ENCODE measurements at regions not wholly inside any gene's neighbourhood (a gene's known extent, or its start where the extent isn't known, plus 50 kb on each side); places are given as distances from the start of the nearest gene placed in this dataset.
"Not testable (repeated sequence)": the region's sequence is repeated elsewhere in the genome, so short reads cannot be mapped to it uniquely, and the experiment has no call there.

DNA sequence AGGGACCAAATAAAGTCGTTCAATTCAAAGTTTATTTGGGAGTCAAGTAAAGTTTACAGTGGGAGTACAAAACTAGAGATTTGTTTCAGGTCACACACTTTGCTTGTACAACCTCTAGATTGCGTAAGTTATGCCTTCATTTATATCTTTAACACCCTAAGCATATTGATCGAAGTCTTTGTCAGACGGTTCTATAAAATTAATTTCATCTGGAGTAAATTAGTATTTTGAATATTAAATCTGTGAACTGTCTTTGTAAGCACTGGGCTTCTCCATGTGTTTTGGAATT lies 119.7 kb downstream of the ACAA2 start:
- DNase-seq, result no peak

DNA sequence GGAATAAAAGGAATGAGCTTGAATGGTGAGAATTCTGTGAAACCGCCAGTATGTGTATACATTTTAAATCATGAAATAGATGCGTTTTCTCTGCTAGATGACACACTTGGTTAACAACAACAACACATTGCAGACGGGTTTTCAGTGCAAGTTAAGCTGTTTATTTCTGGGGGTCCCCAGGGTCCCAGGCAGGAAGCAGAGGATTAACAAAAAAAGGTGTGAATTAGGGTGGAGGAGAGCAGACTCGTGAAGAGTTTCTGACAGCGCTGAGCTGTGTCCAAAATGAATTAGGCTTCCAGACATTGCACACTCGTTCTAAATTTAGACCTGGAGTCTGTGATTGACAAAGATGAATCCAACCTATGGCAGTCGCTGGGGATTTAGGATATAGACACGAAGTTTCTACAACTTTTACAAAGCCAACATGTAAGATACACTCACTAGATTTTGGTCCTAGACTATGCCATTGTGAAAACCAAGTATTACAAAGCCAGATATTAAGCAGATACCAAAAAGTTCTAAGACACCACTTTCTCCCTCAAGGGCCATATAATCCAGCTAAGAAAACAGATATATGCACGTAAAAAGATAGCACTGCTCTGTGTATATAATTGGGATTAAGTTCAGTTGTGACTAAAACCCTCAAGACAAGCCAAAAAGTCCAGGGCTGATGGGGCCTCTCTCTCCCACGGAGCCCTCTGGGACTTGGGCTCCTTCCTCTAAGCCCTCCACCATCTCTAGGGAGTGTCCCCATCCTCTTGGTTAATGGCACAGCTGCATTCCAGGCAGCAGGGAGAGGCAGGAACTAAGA lies 120.2 kb downstream of the ACAA2 start:
- DNase-seq, result no peak

DNA sequence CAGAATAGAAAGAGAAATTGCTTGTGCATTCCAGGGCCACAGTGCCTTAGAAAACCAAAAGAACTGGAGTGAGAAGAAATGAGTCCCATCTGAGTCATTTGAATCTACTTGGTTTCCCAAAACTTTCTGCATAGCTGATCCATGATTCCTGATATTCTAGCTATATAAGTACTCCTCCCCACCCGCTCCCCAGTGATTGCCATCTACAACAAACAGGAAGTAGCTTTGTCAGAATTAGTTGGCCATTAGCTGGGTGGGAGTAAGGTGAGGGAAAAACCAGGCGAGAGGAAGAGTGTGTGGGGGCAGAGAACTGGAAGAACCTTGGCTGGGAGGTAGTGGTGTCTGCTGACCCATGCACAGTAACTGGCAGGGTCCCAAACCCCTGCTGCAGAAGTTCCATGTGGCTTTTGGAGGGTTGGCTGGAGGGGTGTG lies 122.1 kb downstream of the ACAA2 start:
- DNase-seq, result peak; percentile 1

DNA sequence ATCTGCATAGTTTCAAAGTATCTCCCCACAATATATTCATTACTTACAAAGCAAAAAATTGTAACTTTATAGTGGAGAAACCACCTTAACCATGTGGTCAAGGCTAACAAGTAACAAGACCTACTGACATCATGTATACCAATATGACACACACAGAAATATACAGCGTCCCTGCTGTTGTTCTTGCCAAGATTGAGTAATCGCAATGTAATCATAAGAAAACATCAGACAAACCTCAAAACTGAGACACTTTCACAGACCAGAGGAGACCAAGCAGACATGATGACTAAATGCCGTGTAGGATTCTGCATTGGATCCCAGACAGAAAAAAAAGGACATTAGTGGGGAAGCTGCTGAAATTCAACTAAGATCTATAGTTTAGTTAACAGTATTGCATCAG lies 123.0 kb downstream of the ACAA2 start:
- no peak for DNase-seq

DNA sequence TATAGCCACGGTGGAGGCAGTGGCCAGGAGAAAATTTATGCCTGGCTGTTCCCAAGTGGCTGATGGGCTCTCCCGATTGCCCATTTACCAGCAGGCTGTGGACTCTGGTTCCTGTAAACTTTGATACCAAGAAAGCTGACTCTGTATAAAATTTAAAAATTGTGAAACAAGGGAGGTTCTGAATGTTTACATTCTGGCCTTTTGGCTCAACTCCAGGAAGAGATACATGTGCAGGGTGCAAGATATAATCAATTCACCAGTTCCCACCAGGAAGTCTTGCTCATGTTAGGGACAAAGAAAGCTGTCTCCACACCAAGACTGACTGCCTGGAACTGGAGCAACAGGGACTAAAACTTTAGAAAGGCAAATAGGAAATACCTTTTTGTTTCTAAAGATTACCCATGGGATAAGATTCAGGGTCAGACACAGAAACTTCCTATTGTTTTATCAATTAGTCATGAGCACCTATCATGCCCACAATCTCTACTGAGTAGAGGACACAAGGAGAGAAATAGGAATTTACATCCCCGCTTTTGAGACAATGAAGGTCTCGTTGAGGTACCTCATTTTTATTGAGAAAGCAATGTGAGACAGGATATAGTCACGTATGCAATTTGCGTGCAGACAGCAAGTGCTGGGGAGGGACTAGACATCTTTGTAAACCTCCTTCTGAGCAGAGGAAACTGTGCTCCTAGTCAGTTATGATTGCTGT lies 123.5 kb downstream of the LIPG start:
- no peak for DNase-seq

DNA sequence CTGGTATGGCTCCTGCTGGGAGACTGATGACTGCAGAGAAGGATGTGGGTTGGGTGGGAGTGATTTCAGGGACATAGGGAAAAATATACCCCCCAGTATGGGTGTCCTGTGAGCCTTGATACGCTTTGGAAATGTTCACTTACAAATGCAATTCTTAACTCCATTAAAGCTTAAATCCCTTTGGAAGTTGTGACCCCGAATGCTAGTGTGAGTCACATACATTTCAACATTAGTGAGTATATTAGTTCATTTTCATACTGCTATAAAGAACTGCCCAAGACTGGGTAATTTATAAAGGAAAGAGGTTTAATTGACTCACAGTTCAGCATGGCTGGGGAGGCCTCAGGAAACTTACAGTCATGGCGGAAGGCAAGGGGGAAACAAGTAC lies 120.9 kb downstream of the LIPG start:
- DNase-seq, result not testable (repeated sequence)

GRCh38 chr18:49682173-49682802 lies 120.4 kb downstream of the LIPG start:
- DNase-seq, result no peak

- DNase-seq, result no peak
Observed at GRCh38 chr18:49681387-49681786, 119.5 kb downstream of the LIPG start.

- no peak for DNase-seq
Observed at GRCh38 chr18:49678440-49678839, 116.6 kb downstream of the LIPG start.

DNA sequence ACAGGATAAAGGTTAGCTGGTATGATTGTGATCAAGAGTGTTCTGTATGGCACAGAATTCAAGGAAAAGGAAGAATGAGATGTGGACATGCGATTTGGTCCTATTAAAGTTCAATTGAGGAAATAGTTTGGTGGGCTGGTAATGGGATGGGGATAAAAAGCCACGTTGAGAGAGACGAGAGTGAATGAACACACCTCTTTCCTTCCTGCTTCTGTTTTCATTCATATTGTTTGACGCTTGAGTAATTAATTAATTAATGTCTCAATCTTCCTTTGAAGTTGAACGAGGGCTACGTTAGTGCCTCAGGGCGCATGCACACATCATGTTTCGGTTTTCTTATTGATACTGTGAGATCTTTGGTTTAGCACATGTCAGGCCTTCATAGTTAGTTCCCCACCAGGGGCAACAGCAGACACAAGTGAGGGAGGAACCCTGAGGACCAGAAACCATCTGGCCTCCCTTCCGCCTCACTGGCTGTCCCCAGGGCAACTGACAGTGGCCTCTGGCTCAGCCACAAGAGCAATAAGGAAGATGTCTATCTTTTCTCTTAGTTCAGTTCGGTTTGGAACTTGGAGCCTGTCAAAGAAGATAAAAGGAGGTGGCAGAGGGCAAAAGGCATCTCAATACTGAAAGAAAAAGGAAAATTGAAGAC lies 116.0 kb downstream of the LIPG start:
- no peak for DNase-seq

- no peak for DNase-seq
Observed at GRCh38 chr18:49677081-49677480, 115.2 kb downstream of the LIPG start.

DNA sequence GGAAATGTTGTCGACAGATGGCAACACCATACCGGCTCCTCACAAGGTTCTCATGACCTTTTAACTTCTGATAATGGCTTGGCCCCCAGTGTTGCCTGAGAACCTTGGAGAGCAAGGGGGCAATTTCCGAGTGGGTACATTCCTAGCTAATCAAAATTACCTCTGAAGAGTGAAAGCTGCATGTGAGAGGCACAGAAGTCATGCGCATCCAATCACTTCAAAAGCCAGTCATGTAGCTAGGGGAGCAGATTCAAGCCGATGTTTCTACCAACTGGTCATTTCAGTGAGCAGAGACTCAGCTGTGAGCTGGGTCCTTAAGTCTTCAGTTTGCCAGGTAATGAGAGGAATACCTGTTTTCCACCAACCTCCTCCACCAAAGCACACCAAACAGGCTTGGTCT lies 111.4 kb downstream of the LIPG start:
- no peak for DNase-seq

- DNase-seq, result no peak
Observed at GRCh38 chr18:49672853-49673252, 111.0 kb downstream of the LIPG start.

GRCh38 chr18:49669403-49669802 lies 107.5 kb downstream of the LIPG start:
- no peak for DNase-seq

GRCh38 chr18:49668574-49669275 lies 106.9 kb downstream of the LIPG start:
- no peak for DNase-seq

DNA sequence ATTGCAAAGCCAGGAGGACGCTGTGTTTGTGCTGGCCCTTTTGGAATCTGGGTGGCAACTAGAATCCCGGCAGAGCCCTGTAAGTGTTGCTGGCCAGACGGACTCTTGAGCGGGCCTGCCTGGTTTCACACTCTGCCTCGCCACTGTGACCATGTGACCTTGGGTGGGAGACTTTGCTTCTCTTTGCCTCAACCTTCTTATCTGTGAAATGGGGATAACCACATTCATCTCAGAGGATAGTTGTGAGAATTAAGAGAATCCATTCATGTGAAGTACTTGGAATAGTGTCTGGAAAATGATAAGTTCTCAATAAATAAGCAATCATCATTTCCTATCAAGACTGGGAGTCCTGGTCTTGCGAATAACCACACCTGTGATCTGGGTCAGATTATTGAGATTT lies 105.6 kb downstream of the LIPG start:
- DNase-seq, result no peak

- no peak for DNase-seq
Observed at GRCh38 chr18:49666045-49666775, 104.4 kb downstream of the LIPG start.

DNA sequence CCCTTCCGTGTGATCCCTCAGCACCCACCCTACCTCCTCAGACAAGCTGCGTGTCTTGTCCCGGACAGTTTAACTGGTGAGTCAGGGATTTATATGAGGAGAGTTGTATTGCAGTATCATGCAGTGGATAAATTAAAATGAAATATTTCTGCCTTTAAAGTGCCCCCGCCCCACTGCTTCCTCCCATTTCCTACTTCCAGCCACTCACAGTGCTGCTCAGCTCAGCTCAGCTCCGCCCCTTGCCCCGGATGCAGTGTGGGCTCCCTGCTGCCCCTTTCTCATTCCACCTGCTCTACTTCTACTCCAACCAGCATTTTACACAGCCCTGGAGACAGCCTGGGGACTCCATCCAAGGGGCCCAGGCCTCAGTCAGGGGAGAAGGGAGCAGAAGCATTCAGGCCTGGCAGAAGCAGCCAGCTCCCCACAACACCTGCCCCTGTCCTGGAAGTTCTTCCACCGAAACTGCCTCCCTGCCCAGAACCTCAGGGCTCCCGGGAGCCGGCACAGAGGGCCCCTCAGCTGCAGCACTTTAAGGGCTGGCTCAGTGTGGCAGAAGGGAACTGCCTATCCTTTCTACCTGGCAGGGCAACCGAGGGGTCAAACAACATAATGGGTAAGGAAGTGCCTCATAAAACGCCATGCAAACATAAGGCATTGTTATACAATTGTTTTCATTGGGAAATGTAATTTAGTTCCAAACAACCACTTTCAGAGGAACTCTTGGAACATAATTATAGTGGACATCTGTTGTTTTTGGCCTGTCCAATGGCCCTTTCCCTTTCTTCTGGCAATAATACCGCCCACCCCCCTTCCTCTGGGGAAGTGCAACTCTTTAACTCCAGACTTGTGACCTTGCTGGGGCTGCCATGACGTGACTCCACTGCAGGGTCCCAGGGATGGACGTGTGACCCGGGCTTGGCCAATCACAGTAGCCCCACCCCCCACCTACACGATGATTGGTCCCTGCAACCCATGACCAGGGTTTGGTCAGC lies 102.3 kb downstream of the LIPG start:
- DNase-seq, result no peak

DNA sequence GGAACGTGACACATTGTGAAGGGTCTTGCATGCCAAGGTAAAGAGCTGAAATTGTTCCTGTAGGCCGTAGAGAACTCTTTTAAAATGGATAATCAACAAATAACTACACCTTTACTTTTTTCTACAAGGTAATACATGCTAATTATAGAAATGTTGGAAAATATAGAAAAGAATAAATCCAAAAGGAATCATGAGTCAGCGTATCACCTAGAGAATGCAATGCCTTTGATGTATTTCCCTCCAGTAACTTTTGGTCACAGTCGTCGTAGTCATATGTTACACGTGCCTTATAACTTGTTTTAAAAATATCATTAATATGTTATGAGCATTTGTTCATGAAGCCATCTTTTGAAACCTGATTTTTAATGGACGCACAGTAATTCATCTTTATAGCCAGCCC lies 100.6 kb downstream of the LIPG start:
- no peak for DNase-seq

DNA sequence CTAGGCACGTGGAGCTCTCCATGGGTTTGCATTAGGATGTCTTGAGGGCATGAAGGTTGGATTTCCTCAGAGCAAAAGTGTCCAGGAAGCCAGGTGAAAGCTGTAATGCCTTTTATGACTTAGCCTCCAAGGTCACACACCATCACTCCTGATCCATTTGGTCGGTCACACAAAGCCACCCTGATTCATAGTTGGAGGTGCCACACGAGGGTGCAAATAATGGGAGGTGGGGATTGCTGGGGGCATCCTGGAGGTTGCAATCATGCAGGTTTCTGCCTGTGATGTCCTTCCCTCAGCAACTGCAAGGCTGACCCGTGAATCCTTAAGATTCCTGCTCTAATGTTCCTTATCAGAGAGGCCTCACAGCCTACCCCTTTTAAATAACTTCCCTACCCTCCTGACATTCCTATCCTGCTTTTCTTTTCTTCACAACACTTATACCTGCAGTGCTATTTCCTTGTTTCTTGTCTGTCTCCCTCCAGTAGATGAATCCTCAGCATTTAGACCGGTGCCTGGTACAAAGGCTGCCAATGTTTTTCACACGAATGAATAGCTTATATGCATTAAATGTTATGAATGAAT lies 97.1 kb downstream of the LIPG start:
- DNase-seq, result no peak
